H9 (cell line): ENCODE measurements at regions not wholly inside any gene's neighbourhood (a gene's known extent, or its start where the extent isn't known, plus 50 kb on each side); places are given as distances from the start of the nearest gene placed in this dataset.

ENCODE experiments used
- DNase-seq: peaks from one replicate; pipeline ENCODE4 v3.0.0-alpha.2; 2017
- H2AFZ ChIP-seq: one replicate; pipeline ENCODE4 v1.6.1; 2013; ENCODE audit warnings: mild to moderate bottlenecking, low read length, control low read depth, moderate library complexity
- H2AK5ac ChIP-seq: 2 replicates; pipeline ENCODE4 v1.6.1; 2013; ENCODE audit warnings: low read length, control low read depth, mixed read lengths; ENCODE audit not compliant: insufficient read length
- H2BK120ac ChIP-seq: one replicate; pipeline ENCODE4 v1.6.1; 2013; ENCODE audit warnings: low read depth, mild to moderate bottlenecking, low read length, control low read depth, inconsistent platforms; ENCODE audit not compliant: poor library complexity, severe bottlenecking
- H2BK12ac ChIP-seq: 2 replicates; pipeline ENCODE4 v1.6.1; 2013; ENCODE audit warnings: low read length, control low read depth, mixed read lengths, low read depth; ENCODE audit not compliant: insufficient read length
- H2BK15ac ChIP-seq: 2 replicates; pipeline ENCODE4 v1.6.1; 2013; ENCODE audit warnings: low read depth, low read length, control low read depth
- H2BK20ac ChIP-seq: one replicate; pipeline ENCODE4 v1.6.1; 2013; ENCODE audit warnings: low read depth, mild to moderate bottlenecking, low read length, control low read depth, inconsistent platforms; ENCODE audit not compliant: poor library complexity, severe bottlenecking
- H2BK5ac ChIP-seq: 2 replicates; pipeline ENCODE4 v1.6.1; 2013; ENCODE audit warnings: low read length, control low read depth, mixed read lengths; ENCODE audit not compliant: insufficient read length
- H3K14ac ChIP-seq: 2 replicates; pipeline ENCODE4 v1.6.1; 2013; ENCODE audit warnings: low read length, control low read depth; ENCODE audit not compliant: insufficient read depth
- H3K18ac ChIP-seq: 2 replicates; pipeline ENCODE4 v1.6.1; 2013; ENCODE audit warnings: low read depth, mild to moderate bottlenecking, mixed read lengths, low read length, control low read depth; ENCODE audit not compliant: insufficient read length
- H3K23ac ChIP-seq: 2 replicates; pipeline ENCODE4 v1.6.1; 2013; ENCODE audit warnings: low read length, control low read depth, mixed read lengths, low read depth; ENCODE audit not compliant: insufficient read length
- H3K23me2 ChIP-seq: 2 replicates; pipeline ENCODE4 v1.6.1; 2013; ENCODE audit warnings: low read depth, mild to moderate bottlenecking, mixed read lengths, low read length, control low read depth; ENCODE audit not compliant: insufficient read length, poor library complexity, severe bottlenecking
- H3K27ac ChIP-seq: 2 replicates; pipeline ENCODE4 v1.5.1; 2013; ENCODE audit warnings: low read length, control low read depth, mixed read lengths, low read depth; ENCODE audit not compliant: insufficient read length
- H3K27me3 ChIP-seq: 2 replicates; pipeline ENCODE4 v1.6.1; 2013; ENCODE audit warnings: low read length, control low read depth, inconsistent platforms; ENCODE audit not compliant: insufficient read depth
- H3K4ac ChIP-seq: 2 replicates; pipeline ENCODE4 v1.6.1; 2013; ENCODE audit warnings: low read depth, mild to moderate bottlenecking, control low read depth, inconsistent platforms, low read length, moderate library complexity
- H3K4me1 ChIP-seq: 2 replicates; pipeline ENCODE4 v1.6.1; 2013; ENCODE audit warnings: low read length, control low read depth, inconsistent platforms; ENCODE audit not compliant: insufficient read depth
- H3K4me2 ChIP-seq: 2 replicates; pipeline ENCODE4 v1.6.1; 2013; ENCODE audit warnings: low read length, control low read depth, mixed read lengths; ENCODE audit not compliant: insufficient read length, insufficient read depth
- H3K56ac ChIP-seq: 2 replicates; pipeline ENCODE4 v1.6.1; 2013; ENCODE audit warnings: low read depth, mild to moderate bottlenecking, mixed read lengths, low read length, control low read depth; ENCODE audit not compliant: insufficient read length
- H3K79me1 ChIP-seq: 2 replicates; pipeline ENCODE4 v1.6.1; 2013; ENCODE audit warnings: low read depth, mild to moderate bottlenecking, moderate library complexity, low read length, control low read depth, inconsistent platforms; ENCODE audit not compliant: insufficient read depth, poor library complexity, severe bottlenecking
- H3K79me2 ChIP-seq: 2 replicates; pipeline ENCODE4 v1.6.1; 2013; ENCODE audit warnings: low read length, control low read depth, inconsistent platforms; ENCODE audit not compliant: insufficient read depth
- H3K9ac ChIP-seq: 2 replicates; pipeline ENCODE4 v1.6.1; 2013; ENCODE audit warnings: low read length, control low read depth, mixed read lengths; ENCODE audit not compliant: insufficient read length; ENCODE audit errors: extremely low read depth
- H3K9me3 ChIP-seq: one replicate; pipeline ENCODE4 v1.6.1; 2013; ENCODE audit warnings: low read depth, low read length, inconsistent platforms; ENCODE audit not compliant: control insufficient read depth
- H3T11ph ChIP-seq: one replicate; pipeline ENCODE4 v1.6.1; 2013; ENCODE audit warnings: mild to moderate bottlenecking, low read length, control low read depth, inconsistent platforms
- H4K20me1 ChIP-seq: one replicate; pipeline ENCODE4 v1.6.1; 2013; ENCODE audit not compliant: control insufficient read depth, insufficient read length, insufficient read depth
- H4K5ac ChIP-seq: 2 replicates; pipeline ENCODE4 v1.6.1; 2013; ENCODE audit warnings: low read depth, mild to moderate bottlenecking, mixed read lengths, low read length, control low read depth; ENCODE audit not compliant: insufficient read length
- H4K8ac ChIP-seq: replicated peaks from 2 replicates; pipeline ENCODE4 v1.6.1; 2013; ENCODE audit warnings: low read length, control low read depth, mixed read lengths, low read depth; ENCODE audit not compliant: insufficient read length
- H4K91ac ChIP-seq: 2 replicates; pipeline ENCODE4 v1.6.1; 2013; ENCODE audit warnings: low read depth, mild to moderate bottlenecking, moderate library complexity, mixed read lengths, low read length, control low read depth; ENCODE audit not compliant: insufficient read length
- H3K27ac Mint-ChIP-seq, 3 experiments: 2 replicates in 2 of 3; 3 replicates in 1 of 3; pipeline ENCODE4 v1.8.0; 2020 to 2021; ENCODE audit warnings: mixed read lengths in 3 of 3, mild to moderate bottlenecking in 1 of 3, moderate library complexity in 1 of 3
- H3K27me3 Mint-ChIP-seq: 2 replicates; pipeline ENCODE4 v1.8.0; 2021; ENCODE audit warnings: low read depth, mild to moderate bottlenecking, moderate library complexity, mixed read lengths
- H3K36me3 Mint-ChIP-seq, 3 experiments: 2 replicates in 2 of 3; 3 replicates in 1 of 3; pipeline ENCODE4 v1.8.0; 2020 to 2021; ENCODE audit warnings: low read depth in 3 of 3, mixed read lengths in 3 of 3; ENCODE audit not compliant: insufficient read depth in 1 of 3
- H3K4me1 Mint-ChIP-seq, 2 experiments: 2 replicates each; pipeline ENCODE4 v1.8.0; 2020; ENCODE audit warnings: mixed read lengths in 2 of 2
- H3K4me3 Mint-ChIP-seq, 2 experiments: 2 replicates in 1 of 2; 3 replicates in 1 of 2; pipeline ENCODE4 v1.8.0; 2020 to 2021; ENCODE audit warnings: mild to moderate bottlenecking in 2 of 2, mixed read lengths in 2 of 2, moderate library complexity in 1 of 2
- H3K9me3 Mint-ChIP-seq, 2 experiments: 2 replicates in 1 of 2; 3 replicates in 1 of 2; pipeline ENCODE4 v1.8.0; 2020; ENCODE audit warnings: mild to moderate bottlenecking in 2 of 2, mixed read lengths in 2 of 2, moderate library complexity in 1 of 2
- CTCF ChIP-seq: fragments of 200-600 bp; sonication (generic); conservative IDR thresholded peaks from 3 replicates; pipeline ENCODE4 v1.8.0; 2021; ENCODE audit warnings: antibody characterized with exemption, mild to moderate bottlenecking
- WGBS: extraction: QIAGEN DNeasy Blood & Tissue Kit; methylation state at CpG from one replicate; pipeline ENCODE4 v1.1.7; 2013; ENCODE audit warnings: missing lambda C conversion rate, low lambda C conversion rate, mixed read lengths; ENCODE audit not compliant: insufficient read length; ENCODE audit errors: extremely low coverage; 5-methylcytosine and 5-hydroxymethylcytosine counted together

GRCh38 chr4:66571145-66571695, 900.9 kb upstream of the EPHA5 start:
- H2BK15ac ChIP-seq = no peak overlapping the region
- H3K23me2 ChIP-seq = no peaks in the 10 kb centered on the region
- DNase-seq = no peak
- no peaks in the 10 kb centered on the region for H3K9me3 ChIP-seq
- H3K18ac ChIP-seq = no peak overlapping the region
- H3K4me1 ChIP-seq = no peaks in the 10 kb centered on the region
- no peak overlapping the region for H3K4ac ChIP-seq
- H3K27me3 ChIP-seq = no peaks in the 10 kb centered on the region
- H3K27ac ChIP-seq = no peak overlapping the region
- no peak overlapping the region for H2BK20ac ChIP-seq
- Mint-ChIP-seq H3K4me3 (no peak overlapping the region), H3K27me3 (no peaks in the 10 kb centered on the region), H3K4me1 (no peaks in the 10 kb centered on the region), H3K9me3 (no peaks in the 10 kb centered on the region), H3K36me3 (no peaks in the 10 kb centered on the region), H3K27ac (no peak overlapping the region)
- H2BK5ac ChIP-seq = no peak overlapping the region
- no peak overlapping the region for H2BK12ac ChIP-seq
- no peaks in the 10 kb centered on the region for H4K20me1 ChIP-seq
- H3K9ac ChIP-seq = no peak overlapping the region
- H3K56ac ChIP-seq = no peak overlapping the region
- H3K23ac ChIP-seq = no peak overlapping the region
- no peak for TF ChIP-seq CTCF
- no peak overlapping the region for H4K5ac ChIP-seq
- no peak overlapping the region for H4K8ac ChIP-seq
- no peak overlapping the region for H3K14ac ChIP-seq
- no peak overlapping the region for H3T11ph ChIP-seq
- H2AK5ac ChIP-seq = no peak overlapping the region
- no peaks in the 10 kb centered on the region for H3K79me2 ChIP-seq
- H2BK120ac ChIP-seq = no peak overlapping the region
- no peaks in the 10 kb centered on the region for H3K79me1 ChIP-seq
- H4K91ac ChIP-seq = no peak overlapping the region
- H3K4me2 ChIP-seq = no peak overlapping the region
- no CpG with 5 or more reads among the region's 1 CpG for WGBS
- H2AFZ ChIP-seq = no peak overlapping the region
